ENCODE measurements at regions not wholly inside any gene's neighbourhood (a gene's known extent, or its start where the extent isn't known, plus 50 kb on each side); places are given as distances from the start of the nearest gene placed in this dataset.
"Not testable (repeated sequence)": the region's sequence is repeated elsewhere in the genome, so short reads cannot be mapped to it uniquely, and the experiment has no call there.

- DNase-seq (ENCODE audit: low read depth, low spot score): no peak
These were observed 575.9 kb upstream of the PBX1 start for GRCh38 chr1:163983097-163983496.

GRCh38 chr1:163985700-163986099 is 573.3 kb upstream of the PBX1 start:
- no peak for DNase-seq (ENCODE audit: low read depth, low spot score)

GRCh38 chr1:163999131-163999530 is 559.9 kb upstream of the PBX1 start:
- DNase-seq (ENCODE audit: low read depth, low spot score): no peak

GRCh38 chr1:164006186-164006585 is 552.8 kb upstream of the PBX1 start:
- not testable (repeated sequence) for DNase-seq (ENCODE audit: low read depth, low spot score)

- no peak for DNase-seq (ENCODE audit: low read depth, low spot score)
These were observed 552.4 kb upstream of the PBX1 start for GRCh38 chr1:164006621-164007020.

- DNase-seq (ENCODE audit: low read depth, low spot score): no peak
These were observed 541.7 kb upstream of the PBX1 start for GRCh38 chr1:164017239-164017638.

GRCh38 chr1:164020391-164020790 is 538.6 kb upstream of the PBX1 start:
- no peak for DNase-seq (ENCODE audit: low read depth, low spot score)

- no peak for DNase-seq (ENCODE audit: low read depth, low spot score)
These were observed 537.2 kb upstream of the PBX1 start for GRCh38 chr1:164021813-164022212.

- DNase-seq (ENCODE audit: low read depth, low spot score): no peak
These were observed 525.2 kb upstream of the PBX1 start for GRCh38 chr1:164033782-164034181.

- DNase-seq (ENCODE audit: low read depth, low spot score): no peak
These were observed 518.2 kb upstream of the PBX1 start for GRCh38 chr1:164040754-164041153.

- DNase-seq (ENCODE audit: low read depth, low spot score): no peak
These were observed 507.2 kb upstream of the PBX1 start for GRCh38 chr1:164051782-164052181.

GRCh38 chr1:164054331-164054730 is 504.7 kb upstream of the PBX1 start:
- no peak for DNase-seq (ENCODE audit: low read depth, low spot score)

GRCh38 chr1:164058198-164058597 is 500.8 kb upstream of the PBX1 start:
- no peak for DNase-seq (ENCODE audit: low read depth, low spot score)

- DNase-seq (ENCODE audit: low read depth, low spot score): no peak
These were observed 497.5 kb upstream of the PBX1 start for GRCh38 chr1:164061528-164061927.

- no peak for DNase-seq (ENCODE audit: low read depth, low spot score)
These were observed 494.5 kb upstream of the PBX1 start for GRCh38 chr1:164064501-164064900.

GRCh38 chr1:164071288-164071687 is 487.7 kb upstream of the PBX1 start:
- DNase-seq (ENCODE audit: low read depth, low spot score): no peak

GRCh38 chr1:164086832-164087231 is 472.2 kb upstream of the PBX1 start:
- no peak for DNase-seq (ENCODE audit: low read depth, low spot score)

GRCh38 chr1:164087906-164088453 is 471.0 kb upstream of the PBX1 start:
- DNase-seq (ENCODE audit: low read depth, low spot score): no peak

- no peak for DNase-seq (ENCODE audit: low read depth, low spot score)
These were observed 466.2 kb upstream of the PBX1 start for GRCh38 chr1:164092603-164093353.

GRCh38 chr1:164093543-164093942 is 465.4 kb upstream of the PBX1 start:
- no peak for DNase-seq (ENCODE audit: low read depth, low spot score)

GRCh38 chr1:164101802-164102201 is 457.2 kb upstream of the PBX1 start:
- DNase-seq (ENCODE audit: low read depth, low spot score): no peak

GRCh38 chr1:164131949-164132348 is 427.0 kb upstream of the PBX1 start:
- no peak for DNase-seq (ENCODE audit: low read depth, low spot score)

- DNase-seq (ENCODE audit: low read depth, low spot score): no peak
These were observed 421.6 kb upstream of the PBX1 start for GRCh38 chr1:164137273-164137925.
